K562 (cell line): ENCODE measurements at regions not wholly inside any gene's neighbourhood (a gene's known extent, or its start where the extent isn't known, plus 50 kb on each side); places are given as distances from the start of the nearest gene placed in this dataset.

Experiments used
- ATAC-seq: fragments of 200-7000 bp; cut with Tn5 transposase; 3 replicates; pipeline ENCODE4 v1.9.1; 2020; ENCODE audit warnings: moderate library complexity
- BruUV-seq: library from RNA; stranded (reverse); fragments of 400-500 nt; replicated peaks from 2 replicates; lab custom pipeline; 2021; lab: Mats Ljungman, UMichigan
- CTCF ChIA-PET: fragments of 300-600 bp; formaldehyde crosslinking; extraction: SDS; loops from one replicate; lab custom pipeline; 2021; ENCODE audit warnings: low intra/inter-chr PET ratio; lab: Yijun Ruan, JAX
- POLR2A ChIA-PET: fragments of 300-600, 350-650 bp; sonication (Branson Sonifier 250); formaldehyde crosslinking; extraction: SDS; loops from one replicate; lab custom pipeline; 2021; ENCODE audit warnings: antibody characterized with exemption, inconsistent platforms; lab: Yijun Ruan, JAX
- DNase-seq, 4 experiments: peaks; one replicate each; pipeline versions ENCODE4 v3.0.0 to v3.0.0-alpha.2; 2011 to 2018; ENCODE audit warnings: low spot score in 3 of 4, mixed read lengths in 3 of 4; ENCODE audit errors: extremely low read depth in 1 of 4
- FAIRE-seq: peaks from 2 replicates; lab custom pipeline; 2011; peaks lifted over from hg19 to GRCh38; lab: Jason Lieb, UNC
- H2AFZ ChIP-seq: 2 replicates; pipeline ENCODE4 v1.6.0; 2011; ENCODE audit warnings: low read depth, low read length, control low read depth, inconsistent platforms
- H3K27ac ChIP-seq: fragments of 200-600 bp; 3 replicates; pipeline ENCODE4 v1.8.0; 2011; ENCODE audit warnings: low read depth, mild to moderate bottlenecking, control low read depth, inconsistent platforms, low read length, moderate library complexity, mixed read lengths; ENCODE audit errors: extremely low read depth
- H3K27me3 ChIP-seq, 2 experiments: fragments of 300-600 bp in 1 of 2; 2 replicates in 1 of 2; 3 replicates in 1 of 2; pipeline versions ENCODE4 v1.6.0 to v1.8.0; 2011; ENCODE audit warnings: inconsistent platforms in 2 of 2, low read length in 2 of 2, mild to moderate bottlenecking in 1 of 2, mixed read lengths in 1 of 2, moderate library complexity in 1 of 2; ENCODE audit not compliant: control insufficient read depth in 2 of 2, insufficient read depth in 2 of 2
- H3K36me3 ChIP-seq: fragments of 300-600 bp; 3 replicates; pipeline ENCODE4 v1.8.0; 2011; ENCODE audit warnings: mild to moderate bottlenecking, low read length, inconsistent platforms; ENCODE audit not compliant: control insufficient read depth, insufficient read depth
- H3K4me1 ChIP-seq, 2 experiments: fragments of 200-600 bp in 1 of 2; replicated peaks in 1 of 2; 2 replicates in 1 of 2; 3 replicates in 1 of 2; pipeline versions ENCODE4 v1.5.1 to v1.8.0; 2011; ENCODE audit warnings: inconsistent platforms in 2 of 2, low read length in 2 of 2, mild to moderate bottlenecking in 1 of 2, mixed read lengths in 1 of 2, moderate library complexity in 1 of 2; ENCODE audit not compliant: control insufficient read depth in 2 of 2, insufficient read depth in 2 of 2
- H3K4me2 ChIP-seq: 2 replicates; pipeline ENCODE4 v1.6.1; 2011; ENCODE audit warnings: low read length, control low read depth, inconsistent platforms, mixed read lengths; ENCODE audit not compliant: insufficient read depth
- H3K4me3 ChIP-seq: fragments of 200-600 bp; sonication (generic), shearing (Covaris generic); 2 replicates; pipeline ENCODE4 v1.5.1; 2016; ENCODE audit warnings: control low read depth, inconsistent platforms
- H3K79me2 ChIP-seq: fragments of 200-600 bp; 3 replicates; pipeline ENCODE4 v1.8.0; 2011; ENCODE audit warnings: low read length, inconsistent platforms; ENCODE audit not compliant: control insufficient read depth, insufficient read depth
- H3K9ac ChIP-seq, 2 experiments: 2 replicates each; pipeline versions ENCODE4 v1.6.0 to v1.6.1; 2011; ENCODE audit warnings: low read depth in 2 of 2, low read length in 2 of 2, control low read depth in 1 of 2, inconsistent platforms in 1 of 2, mild to moderate bottlenecking in 1 of 2, mixed read lengths in 1 of 2; ENCODE audit not compliant: insufficient read depth in 1 of 2
- H3K9me1 ChIP-seq: one replicate; pipeline ENCODE4 v1.6.0; 2011; ENCODE audit warnings: inconsistent platforms, mild to moderate bottlenecking, low read length, moderate library complexity; ENCODE audit not compliant: control insufficient read depth, insufficient read depth
- H3K9me3 ChIP-seq: replicated peaks from 2 replicates; pipeline ENCODE4 v1.5.1; 2011; ENCODE audit warnings: low read depth, low read length, inconsistent platforms; ENCODE audit not compliant: control insufficient read depth, insufficient read depth
- H4K20me1 ChIP-seq: replicated peaks from 2 replicates; pipeline ENCODE4 v1.6.1; 2011; ENCODE audit warnings: low read length, inconsistent platforms, mixed read lengths; ENCODE audit not compliant: control insufficient read depth, insufficient read depth
- CBX8 ChIP-seq: fragments of 200-600 bp; sonication (generic); IDR thresholded peaks from 2 replicates; pipeline ENCODE4 v1.6.1; 2012; ENCODE audit warnings: borderline replicate concordance, mixed run types, low read depth, mild to moderate bottlenecking, moderate library complexity, mixed read lengths, low read length, control low read depth, inconsistent platforms; ENCODE audit not compliant: poor library complexity, severe bottlenecking; ENCODE audit errors: extremely low read depth
- CHAMP1 ChIP-seq: fragments of 450-650 bp; IDR thresholded peaks from 2 replicates; pipeline ENCODE4 v1.6.1; 2016; ENCODE audit warnings: mild to moderate bottlenecking
- HEY1 ChIP-seq: fragments of 250-450 bp; sonication (Bioruptor Pico); IDR thresholded peaks from 2 replicates; pipeline ENCODE4 v1.5.0; 2020; ENCODE audit warnings: mild to moderate bottlenecking, moderate library complexity, borderline replicate concordance
- MCM3 ChIP-seq: fragments of 450-650 bp; IDR thresholded peaks from 2 replicates; pipeline ENCODE4 v1.6.1; 2016
- NBN ChIP-seq: fragments of 450-650 bp; IDR thresholded peaks from 2 replicates; pipeline ENCODE4 v1.6.1; 2016; ENCODE audit warnings: low read depth, mild to moderate bottlenecking
- RCOR1 ChIP-seq, 2 experiments: IDR thresholded peaks; 2 replicates each; pipeline ENCODE4 v1.6.1; 2012; ENCODE audit warnings: low read depth in 2 of 2, low read length in 2 of 2, borderline replicate concordance in 1 of 2, improper control_type of control experiment in 1 of 2
- RUNX1 ChIP-seq: sonication (generic); IDR thresholded peaks from 2 replicates; pipeline ENCODE4 v1.6.1; 2016; ENCODE audit warnings: antibody characterized with exemption, low read depth
- SMARCC2 ChIP-seq: fragments of 450-650 bp; IDR thresholded peaks from 2 replicates; pipeline ENCODE4 v1.6.1; 2017; ENCODE audit warnings: antibody characterized with exemption, moderate library complexity, mild to moderate bottlenecking, low read depth
- YY1 ChIP-seq, 3 experiments: IDR thresholded peaks; 2 replicates each; pipeline ENCODE4 v1.6.1; 2011; ENCODE audit warnings: low read length in 2 of 3, mild to moderate bottlenecking in 2 of 3, moderate library complexity in 2 of 3, borderline replicate concordance in 1 of 3, control low read depth in 1 of 3, low read depth in 1 of 3; ENCODE audit not compliant: insufficient read depth in 3 of 3, insufficient replicate concordance in 2 of 3, control insufficient read depth in 1 of 3, insufficient read length in 1 of 3; ENCODE audit errors: extremely low read depth in 1 of 3
- ZNF124 ChIP-seq: sonication (generic); formaldehyde crosslinking; IDR thresholded peaks from 2 replicates; pipeline ENCODE4 v1.8.1; 2022; ENCODE audit warnings: missing genetic modification reagents
- ZNF696 ChIP-seq: fragments of 250-450 bp; sonication (Bioruptor Pico); conservative IDR thresholded peaks from 2 replicates; pipeline ENCODE4 v1.4.0; 2020; ENCODE audit warnings: mild to moderate bottlenecking, moderate library complexity
- ZNF79 ChIP-seq: fragments of 250-450 bp; sonication (Bioruptor Pico); IDR thresholded peaks from 2 replicates; pipeline ENCODE4 v1.4.0; 2020; ENCODE audit warnings: low read depth, mild to moderate bottlenecking, moderate library complexity
- WGBS: fragments of 100-300 bp; shearing (Covaris generic); methylation state at CpG from one replicate; pipeline ENCODE4 v1.1.6; 2016; ENCODE audit warnings: low coverage, mixed read lengths; ENCODE audit not compliant: insufficient coverage; ENCODE audit errors: missing lambda C conversion rate; 5-methylcytosine and 5-hydroxymethylcytosine counted together
- in situ Hi-C: fragments of 300-500 bp; cut with MboI; formaldehyde crosslinking; loops from 4 replicates; pipeline ENCODE4 v1.15.0; 2018; ENCODE audit warnings: inconsistent platforms, mixed read lengths
- intact Hi-C: fragments of 100-400 bp; cut with micrococcal nuclease; formaldehyde crosslinking; loops from 2 replicates; pipeline ENCODE4 v1.14.2; 2022

- intact Hi-C loops = no loop called here
- in situ Hi-C loops = no loop called here
Measured at GRCh38 chr13:53131361-53131760, 102.7 kb downstream of the OLFM4 start.

More at GRCh38 chr13:53131361-53131760, 102.7 kb downstream of the OLFM4 start:
- no peaks in the 10 kb centered on the region for H3K4me1 ChIP-seq
- no peaks in the 10 kb centered on the region for H3K79me2 ChIP-seq
- CTCF ChIA-PET = no interaction called here
- no peak for ATAC-seq
- no peaks in the 10 kb centered on the region for H3K9me1 ChIP-seq
- no peak overlapping the region for H3K4me2 ChIP-seq
- no peak overlapping the region for H2AFZ ChIP-seq
- H3K36me3 ChIP-seq = no peaks in the 10 kb centered on the region
- no peaks in the 10 kb centered on the region for H4K20me1 ChIP-seq
- DNase-seq = no peak
- no peak overlapping the region for H3K27ac ChIP-seq
- FAIRE-seq = no peak
- POLR2A ChIA-PET = no interaction called here
- H3K4me3 ChIP-seq = no peak overlapping the region
- BruUV-seq = no TSS peak
- H3K9ac ChIP-seq = no peak overlapping the region
- 3% methylated on average over 2 of the region's 3 CpGs for WGBS
- no peaks in the 10 kb centered on the region for H3K9me3 ChIP-seq
- H3K27me3 ChIP-seq = no peaks in the 10 kb centered on the region
- TF ChIP-seq CHAMP1 (no peak), ZNF124 (no peak), CBX8 (no peak), NBN (no peak), RUNX1 (no peak), HEY1 (no peak), MCM3 (no peak), ZNF696 (CRISPR knock-in tag) (no peak), RCOR1 (IDR thresholded peaks at IDR 0.05; ENCODE audit: borderline replicate concordance in 1 of 2, low read depth in 2 of 2, low read length in 2 of 2) (no peak), YY1 (IDR thresholded peaks at IDR 0.05; ENCODE audit: borderline replicate concordance in 1 of 3, control insufficient read depth in 1 of 3, extremely low read depth in 1 of 3, insufficient read depth in 3 of 3, insufficient read length in 1 of 3, insufficient replicate concordance in 2 of 3, low read depth in 1 of 3, low read length in 2 of 3) (no peak), ZNF79 (CRISPR knock-in tag) (no peak), SMARCC2 (no peak)
- TF ChIP-seq, all 486 proteins: peak for 0
